Prostate gland (tissue), 2 donors: ENCODE measurements at regions not wholly inside any gene's neighbourhood (a gene's known extent, or its start where the extent isn't known, plus 50 kb on each side); places are given as distances from the start of the nearest gene placed in this dataset.
A peak's percentile ranks its signal among the peaks of the same experiment; 100 is the strongest.

Experiments
- DNase-seq: peaks from one replicate; pipeline ENCODE4 v3.0.0-alpha.2; 2019; ENCODE audit warnings: low spot score
- H3K27ac ChIP-seq, 2 donors: fragments of 200-600 bp; sonication (generic); 2 replicates each; pipeline ENCODE4 v1.5.1; 2017 to 2019
- H3K27me3 ChIP-seq: fragments of 200-600 bp; sonication (generic); replicated peaks from 2 replicates; pipeline ENCODE4 v1.5.1; 2019; ENCODE audit not compliant: insufficient read depth
- H3K36me3 ChIP-seq, 2 donors: fragments of 200-600 bp; sonication (generic); 1 replicate in 1 of 2; 2 replicates in 1 of 2; pipeline versions ENCODE4 v1.5.1 to v1.8.1; 2017 to 2019
- H3K4me1 ChIP-seq: fragments of 200-600 bp; sonication (generic); replicated peaks from 2 replicates; pipeline ENCODE4 v1.5.1; 2019
- H3K4me3 ChIP-seq, 2 donors: fragments of 200-600 bp; sonication (generic); 2 replicates each; pipeline ENCODE4 v1.5.1; 2017 to 2019
- H3K9me3 ChIP-seq: fragments of 200-600 bp; sonication (generic); 2 replicates; pipeline ENCODE4 v1.5.1; 2017
- POLR2A ChIP-seq: fragments of 450-650 bp; IDR thresholded peaks from one replicate; pipeline ENCODE4 v1.6.1; 2016; ENCODE audit warnings: antibody characterized with exemption, mild to moderate bottlenecking
- POLR2AphosphoS5 ChIP-seq: sonication (generic); formaldehyde crosslinking; IDR thresholded peaks from one replicate; pipeline ENCODE4 v1.6.1; 2017; ENCODE audit warnings: antibody characterized with exemption
- WGBS: methylation state at CpG from one replicate; pipeline ENCODE4 v1.1.5; 2018; 5-methylcytosine and 5-hydroxymethylcytosine counted together
- intact Hi-C: fragments of 100-400 bp; cut with DNase I; formaldehyde crosslinking; loops from one replicate; pipeline ENCODE4 v1.14.2; 2022
- TF ChIP-seq, protein P1 (sequence below), 4 experiments: fragments of 200-600 bp in 2 of 4; fragments of 450-650 bp in 2 of 4; sonication (generic) in 2 of 4; IDR thresholded peaks; 1 replicate in 3 of 4; 2 replicates in 1 of 4; pipeline ENCODE4 v1.5.1; 2016 to 2019; ENCODE audit warnings: antibody characterized with exemption in 4 of 4, mild to moderate bottlenecking in 2 of 4, moderate library complexity in 2 of 4

DNA sequence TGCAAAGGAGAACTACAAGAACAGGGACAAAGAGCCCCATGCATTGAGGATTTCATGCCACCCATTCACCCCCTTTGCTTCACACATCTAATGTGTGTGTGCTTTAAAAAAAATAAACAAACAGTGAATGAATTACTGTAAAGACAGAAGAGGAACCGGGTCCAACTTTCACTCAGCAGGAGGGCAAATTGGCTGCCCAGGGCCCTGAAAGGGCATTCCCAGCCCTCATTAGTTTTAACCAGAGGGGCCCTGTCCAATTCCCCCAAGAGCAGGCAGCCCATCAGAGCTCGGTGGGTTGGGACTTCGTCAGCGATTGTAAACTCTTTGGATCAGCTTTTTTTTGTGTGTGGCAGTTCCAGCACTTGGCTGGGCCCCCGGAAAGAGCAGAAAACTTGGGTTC, 73.6 kb upstream of the PDZD8 start:
- no peak overlapping the region for H3K4me3 ChIP-seq
- no peak overlapping the region for H3K27ac ChIP-seq
- TF ChIP-seq, protein P1, sequence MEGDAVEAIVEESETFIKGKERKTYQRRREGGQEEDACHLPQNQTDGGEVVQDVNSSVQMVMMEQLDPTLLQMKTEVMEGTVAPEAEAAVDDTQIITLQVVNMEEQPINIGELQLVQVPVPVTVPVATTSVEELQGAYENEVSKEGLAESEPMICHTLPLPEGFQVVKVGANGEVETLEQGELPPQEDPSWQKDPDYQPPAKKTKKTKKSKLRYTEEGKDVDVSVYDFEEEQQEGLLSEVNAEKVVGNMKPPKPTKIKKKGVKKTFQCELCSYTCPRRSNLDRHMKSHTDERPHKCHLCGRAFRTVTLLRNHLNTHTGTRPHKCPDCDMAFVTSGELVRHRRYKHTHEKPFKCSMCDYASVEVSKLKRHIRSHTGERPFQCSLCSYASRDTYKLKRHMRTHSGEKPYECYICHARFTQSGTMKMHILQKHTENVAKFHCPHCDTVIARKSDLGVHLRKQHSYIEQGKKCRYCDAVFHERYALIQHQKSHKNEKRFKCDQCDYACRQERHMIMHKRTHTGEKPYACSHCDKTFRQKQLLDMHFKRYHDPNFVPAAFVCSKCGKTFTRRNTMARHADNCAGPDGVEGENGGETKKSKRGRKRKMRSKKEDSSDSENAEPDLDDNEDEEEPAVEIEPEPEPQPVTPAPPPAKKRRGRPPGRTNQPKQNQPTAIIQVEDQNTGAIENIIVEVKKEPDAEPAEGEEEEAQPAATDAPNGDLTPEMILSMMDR (IDR thresholded peaks at IDR 0.05), result no peak
- TF ChIP-seq POLR2A (no peak), POLR2AphosphoS5 (no peak)
- no peaks in the 10 kb centered on the region for H3K4me1 ChIP-seq
- intact Hi-C loops, result no loop called here
- no peak for DNase-seq
- no peaks in the 10 kb centered on the region for H3K36me3 ChIP-seq
- H3K9me3 ChIP-seq, result no peaks in the 10 kb centered on the region
- H3K27me3 ChIP-seq, result no peaks in the 10 kb centered on the region
- WGBS, result 20% methylated on average over 5 of the region's 5 CpGs

DNA sequence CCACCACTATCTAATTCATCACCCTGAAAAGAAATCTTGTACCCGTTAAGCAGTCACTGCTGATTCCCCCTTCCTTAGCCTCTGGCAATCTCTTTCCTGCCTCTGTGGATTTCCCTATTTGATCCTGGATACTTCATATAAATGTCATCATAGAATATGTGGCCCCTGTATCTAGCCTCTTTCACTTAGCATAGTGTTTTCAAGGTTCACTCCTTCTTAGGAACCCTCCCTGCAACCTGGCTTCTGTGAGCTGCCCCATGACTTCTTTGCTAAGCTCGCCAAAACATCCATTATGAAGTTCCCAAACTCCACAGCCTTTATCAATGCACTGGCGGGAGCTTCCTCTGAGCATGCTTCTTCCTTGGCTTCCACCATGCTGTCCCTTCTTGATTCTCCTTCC, 70.8 kb upstream of the PDZD8 start:
- H3K4me1 ChIP-seq, result no peaks in the 10 kb centered on the region
- no peaks in the 10 kb centered on the region for H3K9me3 ChIP-seq
- 90% methylated on average over 3 of the region's 3 CpGs for WGBS
- H3K27me3 ChIP-seq, result no peaks in the 10 kb centered on the region
- TF ChIP-seq, protein P1 (IDR thresholded peaks at IDR 0.05), result no peak
- TF ChIP-seq POLR2AphosphoS5, result no peak
- no peak for TF ChIP-seq POLR2A
- no peaks in the 10 kb centered on the region for H3K36me3 ChIP-seq
- no peak overlapping the region for H3K4me3 ChIP-seq
- H3K27ac ChIP-seq, result no peak overlapping the region
- intact Hi-C loops, result no loop called here
- no peak for DNase-seq

DNA sequence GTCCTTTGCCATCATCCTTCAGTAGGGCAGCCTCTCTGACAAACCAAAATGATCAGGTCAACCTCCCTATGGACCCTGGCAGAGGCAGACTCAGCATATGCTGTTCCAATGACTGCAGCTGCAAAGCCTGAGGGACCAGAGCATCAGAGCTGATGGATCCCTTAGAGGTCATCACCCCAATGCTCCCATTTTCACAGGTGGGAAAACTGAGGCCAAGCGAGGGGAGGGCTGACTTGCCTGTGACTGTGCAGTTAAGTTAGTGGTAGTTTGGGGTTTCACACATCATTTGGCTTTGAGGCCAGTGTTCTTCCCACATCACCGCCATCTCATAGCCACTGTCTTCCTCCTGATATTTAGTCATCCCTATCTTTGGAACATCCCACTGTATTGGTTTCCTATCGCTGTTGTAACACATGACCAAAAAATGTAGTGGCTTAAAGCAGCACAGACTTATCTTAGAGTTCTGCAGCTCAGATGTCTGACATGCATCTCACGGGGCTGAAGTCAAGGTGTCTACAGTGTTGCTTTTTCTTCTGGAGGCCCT, 69.3 kb upstream of the PDZD8 start:
- Histone ChIP-seq H3K4me3 (no peak overlapping the region), H3K4me1 (no peaks in the 10 kb centered on the region), H3K9me3 (no peaks in the 10 kb centered on the region), H3K36me3 (no peaks in the 10 kb centered on the region), H3K27me3 (no peaks in the 10 kb centered on the region), H3K27ac (no peak overlapping the region)
- no peak for TF ChIP-seq POLR2AphosphoS5
- TF ChIP-seq, protein P1 (IDR thresholded peaks at IDR 0.05), result no peak
- 95% methylated on average over 4 of the region's 4 CpGs for WGBS
- intact Hi-C loops, result no loop called here
- DNase-seq, result no peak

DNA sequence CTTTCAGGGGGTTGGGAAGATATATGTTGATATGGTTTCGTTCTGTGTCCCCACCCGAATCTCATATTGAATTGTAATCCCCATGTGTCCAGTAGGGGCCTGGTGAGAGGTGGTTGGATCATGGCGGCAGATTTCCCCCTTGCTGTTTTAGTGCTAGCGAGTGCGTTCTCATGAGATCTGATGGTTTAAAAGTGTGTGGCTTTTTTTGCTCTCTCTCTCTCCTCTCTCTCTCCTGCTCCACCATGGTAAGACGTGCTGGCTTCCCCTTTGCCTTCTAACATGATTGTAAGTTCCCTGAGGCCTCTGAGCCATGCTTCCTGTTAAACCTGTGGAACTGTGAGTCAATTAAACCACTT, 68.4 kb upstream of the PDZD8 start:
- intact Hi-C loops, result no loop called here
- H3K36me3 ChIP-seq, result no peaks in the 10 kb centered on the region
- no peak for TF ChIP-seq POLR2AphosphoS5
- TF ChIP-seq, protein P1 (IDR thresholded peaks at IDR 0.05), result no peak
- no peak for TF ChIP-seq POLR2A
- DNase-seq, result no peak
- H3K27me3 ChIP-seq, result no peaks in the 10 kb centered on the region
- H3K9me3 ChIP-seq, result no peaks in the 10 kb centered on the region
- H3K27ac ChIP-seq, result no peak overlapping the region
- H3K4me1 ChIP-seq, result no peaks in the 10 kb centered on the region
- no peak overlapping the region for H3K4me3 ChIP-seq
- 92% methylated on average over 6 of the region's 6 CpGs for WGBS

DNA sequence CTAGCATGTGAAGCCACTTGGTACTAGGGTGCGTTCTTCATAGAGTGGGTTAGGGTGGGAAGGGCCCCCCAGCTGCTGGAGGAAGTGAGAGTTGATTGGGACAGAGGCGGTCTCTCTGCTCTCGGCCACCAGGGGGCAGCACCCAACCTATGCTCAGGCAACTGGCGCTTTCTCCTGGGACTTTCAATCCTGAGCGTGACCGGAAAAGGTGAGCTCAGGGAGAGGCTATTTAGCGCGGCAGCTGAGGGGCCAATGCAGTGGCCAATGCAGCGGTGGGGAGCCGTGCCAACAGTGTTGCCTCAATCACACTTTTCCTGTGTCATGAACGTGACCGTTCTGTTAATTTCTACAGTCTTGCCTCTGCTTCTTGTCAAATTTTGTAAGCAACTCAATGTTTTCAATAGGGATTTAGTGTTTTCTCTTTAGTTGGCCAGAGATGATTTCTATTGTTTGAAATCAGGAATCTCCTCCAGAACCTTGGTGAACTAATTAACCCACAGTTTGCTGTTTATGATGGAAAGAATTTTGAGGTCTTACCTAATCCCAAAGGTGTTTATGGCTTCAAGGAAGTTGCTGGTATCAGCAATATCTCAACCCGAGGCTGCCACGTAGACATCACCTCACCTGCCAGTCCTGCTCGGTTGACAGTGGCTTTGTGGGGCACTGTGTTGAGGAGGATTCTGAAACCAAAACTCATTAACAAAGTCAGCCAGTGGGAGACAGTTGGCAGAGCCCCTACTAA, 67.9 kb upstream of the PDZD8 start:
- TF ChIP-seq POLR2A (no peak), POLR2AphosphoS5 (peak; percentile 37)
- TF ChIP-seq, protein P1 (IDR thresholded peaks at IDR 0.05), result peak; percentile 66 to 90 (median 88)
- peak; percentile 68 for DNase-seq
- Histone ChIP-seq H3K4me1 (no peaks in the 10 kb centered on the region), H3K4me3 (no peak overlapping the region), H3K9me3 (no peaks in the 10 kb centered on the region), H3K36me3 (no peaks in the 10 kb centered on the region), H3K27ac (no peak overlapping the region), H3K27me3 (no peaks in the 10 kb centered on the region)
- 25% methylated on average over 15 of the region's 15 CpGs for WGBS
- intact Hi-C loops, result no loop called here
